NCI-H1048 (cell line): ENCODE measurements at regions not wholly inside any gene's neighbourhood (a gene's known extent, or its start where the extent isn't known, plus 50 kb on each side); places are given as distances from the start of the nearest gene placed in this dataset.
"Not testable (repeated sequence)": the region's sequence is repeated elsewhere in the genome, so short reads cannot be mapped to it uniquely, and the experiment has no call there.

Experiments
- DNase-seq: peaks from one replicate; lab custom pipeline; 2025; lab: John Stamatoyannopoulos, UW

GRCh38 chr20:48124960-48125359 is 339.7 kb upstream of the SULF2 start:
- DNase-seq: no peak

- no peak for DNase-seq
Measured at GRCh38 chr20:48124181-48124782, 339.0 kb upstream of the SULF2 start.

- DNase-seq: no peak
Measured at GRCh38 chr20:48120120-48120519, 334.8 kb upstream of the SULF2 start.

DNA sequence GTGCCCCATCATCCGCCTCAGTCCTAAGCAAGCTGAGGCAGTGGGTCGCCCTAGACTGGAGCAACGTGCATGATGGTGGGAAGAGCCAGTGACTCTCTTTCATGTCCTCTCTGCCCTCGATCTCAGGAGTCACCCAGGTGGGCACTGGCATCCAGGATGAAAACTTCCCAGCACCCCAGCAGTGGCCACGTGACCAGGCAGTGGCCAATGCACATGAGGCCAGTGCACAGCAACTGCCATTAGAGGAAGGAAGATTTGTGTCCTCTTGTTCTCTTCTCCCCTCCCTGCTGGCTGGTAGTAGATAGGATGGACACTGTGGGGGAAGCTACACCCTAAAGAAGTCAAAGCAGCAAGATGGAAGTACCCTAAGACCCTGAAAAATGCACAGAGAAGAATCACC is 334.1 kb upstream of the SULF2 start:
- not testable (repeated sequence) for DNase-seq

DNA sequence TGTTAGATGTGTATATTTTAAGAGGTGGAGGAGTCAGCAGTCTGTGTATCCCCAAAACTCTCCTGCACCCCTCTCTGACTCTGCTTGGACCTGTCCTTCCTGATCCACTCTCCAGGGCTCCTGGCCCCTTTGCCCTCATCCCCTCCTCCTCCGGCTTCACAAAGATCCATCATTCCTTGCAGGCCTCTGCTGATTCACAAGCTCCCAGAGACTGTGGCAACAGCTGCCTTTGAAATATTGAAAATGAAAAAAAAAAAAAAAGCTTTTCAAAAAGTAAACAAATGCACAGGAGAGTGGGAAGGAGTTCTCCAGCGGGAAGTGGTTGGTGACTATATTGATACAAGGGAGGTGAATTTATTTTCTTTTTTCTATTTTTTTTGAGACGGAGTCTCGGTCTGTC is 330.2 kb upstream of the SULF2 start:
- no peak for DNase-seq

DNA sequence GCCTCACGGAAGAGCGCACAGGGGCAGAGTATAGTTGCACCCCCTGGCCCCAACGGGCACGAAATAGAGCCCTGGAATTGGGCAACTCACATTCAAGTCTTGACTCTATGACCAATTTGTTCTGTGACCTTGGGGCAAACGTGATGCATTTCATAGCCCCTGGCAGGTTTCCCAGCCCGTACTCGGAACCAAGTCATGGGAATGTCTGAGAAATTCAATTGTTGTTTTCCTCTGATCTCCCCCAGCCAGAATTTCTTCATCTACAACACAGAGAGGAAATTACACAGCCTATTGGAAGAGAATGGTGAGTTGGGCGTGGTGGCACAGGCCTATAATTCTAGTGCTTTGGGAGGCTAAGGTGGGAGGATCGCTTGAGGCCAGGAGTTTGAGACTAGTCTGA is 322.3 kb upstream of the SULF2 start:
- no peak for DNase-seq

DNA sequence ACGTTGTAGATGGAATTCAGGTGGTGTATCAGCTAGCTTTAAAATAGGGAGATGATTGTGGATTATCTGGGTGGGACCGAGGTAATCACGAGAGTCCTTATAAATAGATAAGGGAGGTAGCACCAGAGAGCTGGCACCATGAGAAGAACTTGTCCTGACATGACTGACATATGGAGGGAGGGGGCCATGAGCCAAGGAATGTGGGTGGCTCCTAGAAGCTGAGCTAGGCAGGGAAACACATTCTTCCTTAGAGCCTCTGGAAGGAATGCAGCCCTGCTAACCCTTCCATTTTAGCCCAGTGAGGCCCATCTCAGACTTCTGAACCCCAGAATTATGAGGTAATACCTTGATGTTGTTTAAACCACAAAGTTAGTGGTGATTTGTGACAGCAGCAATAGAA is 321.1 kb upstream of the SULF2 start:
- no peak for DNase-seq

DNA sequence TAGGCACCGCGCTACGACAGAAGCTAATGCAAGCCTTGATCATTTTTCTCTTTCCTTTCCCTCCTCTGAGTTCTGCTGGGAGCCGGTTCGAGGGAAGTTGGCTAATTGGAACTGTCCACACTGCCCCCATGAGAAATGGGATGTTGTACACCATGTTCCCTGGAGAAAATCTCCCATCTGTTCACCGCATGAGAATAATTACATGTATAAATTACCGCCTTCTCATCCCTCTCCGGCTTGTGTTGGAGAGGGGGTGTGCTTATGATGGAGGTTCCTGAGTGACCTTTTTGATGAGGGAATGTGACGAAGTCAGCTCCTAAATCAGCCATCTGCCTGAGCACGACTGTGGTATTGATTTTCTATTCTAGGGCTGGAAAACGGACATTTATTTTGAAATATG is 320.2 kb upstream of the SULF2 start:
- no peak for DNase-seq

DNA sequence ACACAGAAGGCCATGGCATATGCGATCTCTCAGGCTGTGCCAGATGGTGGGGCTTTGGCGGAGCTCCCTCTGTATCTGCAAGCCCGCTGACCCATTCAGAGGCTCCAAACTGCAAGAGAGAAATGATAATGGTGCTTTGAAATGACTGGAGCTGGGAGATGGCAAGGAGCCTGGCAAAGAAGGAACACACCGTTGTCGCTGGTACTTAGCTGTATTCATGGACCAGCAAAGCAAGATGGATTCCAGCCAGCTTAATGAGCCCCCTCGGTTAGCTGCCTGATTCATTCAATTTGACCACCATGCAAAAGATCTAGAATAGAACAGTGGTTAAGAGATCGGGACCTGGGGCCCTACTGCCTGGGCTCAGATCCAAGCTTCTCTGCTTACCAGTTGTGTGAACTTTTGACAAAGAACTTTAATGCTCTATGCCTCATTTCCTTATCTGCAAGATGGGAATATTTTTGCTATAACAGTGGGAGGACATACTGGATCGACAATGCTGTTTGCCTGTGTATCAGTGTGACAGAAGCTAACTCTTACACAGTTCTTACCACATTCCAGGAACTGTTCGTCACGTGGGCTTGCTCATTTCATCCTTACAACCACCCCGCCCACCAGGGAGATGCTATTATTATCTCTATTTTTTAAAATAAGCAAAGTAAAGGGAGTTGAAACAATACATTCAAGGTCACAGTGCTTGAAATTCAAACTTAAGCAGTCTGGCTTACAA is 317.8 kb upstream of the SULF2 start:
- no peak for DNase-seq

DNA sequence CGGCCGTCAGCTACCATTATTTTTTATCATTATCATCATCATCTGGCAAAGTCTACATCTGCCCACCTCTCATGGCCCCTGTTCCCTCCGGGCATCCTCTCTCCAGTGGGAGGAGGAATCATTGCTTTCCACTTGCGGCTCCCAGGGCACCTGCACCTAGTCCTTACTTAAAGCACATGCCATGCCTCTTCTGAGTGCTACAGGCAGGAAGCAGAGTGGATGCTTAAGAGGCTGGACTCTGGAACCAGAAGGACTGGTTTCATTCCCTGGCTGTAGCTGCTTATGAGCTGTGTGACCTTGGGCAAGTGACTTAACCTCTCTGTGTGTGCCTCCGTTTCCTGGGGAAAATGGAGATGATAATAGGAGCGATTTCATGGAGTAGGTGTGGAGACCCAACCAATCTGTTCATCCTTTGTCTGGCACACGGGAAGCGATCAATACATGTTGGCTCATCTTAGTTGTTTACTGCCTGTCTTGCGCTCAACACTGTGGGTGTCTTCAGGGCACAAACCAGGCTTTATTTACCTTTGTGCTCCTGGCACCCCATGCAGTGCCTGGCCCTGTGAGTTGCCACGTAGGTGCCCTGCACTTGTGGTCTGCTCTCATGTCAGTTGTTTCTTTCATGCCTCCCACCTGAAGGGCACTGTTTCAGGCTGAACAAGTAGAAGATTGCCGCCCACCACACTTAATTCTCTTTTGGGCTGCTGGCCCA is 317.0 kb upstream of the SULF2 start:
- DNase-seq: no peak

DNA sequence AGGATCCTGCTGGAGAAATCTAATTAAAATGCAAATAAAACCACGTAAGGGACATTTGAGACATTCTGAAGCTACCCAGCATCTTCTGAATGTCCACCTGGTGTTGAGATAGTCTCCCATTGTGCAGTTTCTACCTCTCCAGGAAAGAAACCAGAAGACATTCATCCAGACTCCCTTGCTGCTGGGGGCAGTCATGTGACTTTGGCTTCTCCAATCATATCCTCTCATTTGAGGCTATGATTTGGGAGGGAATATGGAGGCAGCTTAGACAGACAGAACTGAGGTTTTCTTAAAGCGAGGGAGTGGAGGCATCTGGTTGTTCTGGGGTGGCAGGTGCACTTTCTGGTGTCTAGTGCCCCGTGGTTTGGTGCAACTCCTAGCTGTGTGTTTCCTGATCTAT is 315.2 kb upstream of the SULF2 start:
- DNase-seq: no peak

DNA sequence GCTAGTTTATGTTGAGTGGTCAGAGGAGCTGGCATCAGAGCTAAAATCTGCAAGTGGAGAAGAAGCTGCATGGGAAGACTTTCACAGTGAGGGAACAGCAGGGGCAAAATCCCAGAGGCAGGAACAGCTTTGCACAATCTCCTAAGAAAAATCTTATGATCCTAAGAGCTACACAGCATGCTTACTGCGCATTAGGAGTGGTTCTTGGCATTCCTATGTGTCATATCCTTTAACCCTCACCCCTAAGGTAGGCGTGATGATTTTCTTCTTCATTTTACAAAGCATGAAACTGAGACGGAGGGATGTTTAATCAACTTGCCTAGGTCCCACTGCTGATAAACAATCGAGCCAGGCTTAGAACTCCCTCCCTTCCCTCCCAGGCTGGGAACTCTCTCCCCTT is 313.6 kb upstream of the SULF2 start:
- DNase-seq: no peak

DNA sequence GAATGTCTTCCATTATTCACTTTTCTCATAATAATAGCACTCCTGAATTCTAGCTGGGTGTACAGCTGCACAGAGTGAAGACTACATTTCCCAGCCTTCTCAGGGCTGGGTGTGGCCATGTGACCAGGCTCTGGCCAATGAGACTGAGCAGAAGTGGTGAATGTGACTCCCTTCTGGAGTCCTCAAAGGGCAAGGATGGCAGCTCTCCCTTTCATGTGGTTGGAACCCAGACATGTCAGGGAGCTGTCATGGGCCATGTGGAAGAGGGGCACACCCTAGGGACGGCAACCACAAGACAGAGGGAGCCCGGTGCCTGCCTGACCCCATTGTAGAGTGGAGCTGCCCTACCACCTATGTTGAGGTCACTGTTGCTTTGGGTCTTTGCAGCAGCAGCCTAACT is 312.8 kb upstream of the SULF2 start:
- DNase-seq: no peak

DNA sequence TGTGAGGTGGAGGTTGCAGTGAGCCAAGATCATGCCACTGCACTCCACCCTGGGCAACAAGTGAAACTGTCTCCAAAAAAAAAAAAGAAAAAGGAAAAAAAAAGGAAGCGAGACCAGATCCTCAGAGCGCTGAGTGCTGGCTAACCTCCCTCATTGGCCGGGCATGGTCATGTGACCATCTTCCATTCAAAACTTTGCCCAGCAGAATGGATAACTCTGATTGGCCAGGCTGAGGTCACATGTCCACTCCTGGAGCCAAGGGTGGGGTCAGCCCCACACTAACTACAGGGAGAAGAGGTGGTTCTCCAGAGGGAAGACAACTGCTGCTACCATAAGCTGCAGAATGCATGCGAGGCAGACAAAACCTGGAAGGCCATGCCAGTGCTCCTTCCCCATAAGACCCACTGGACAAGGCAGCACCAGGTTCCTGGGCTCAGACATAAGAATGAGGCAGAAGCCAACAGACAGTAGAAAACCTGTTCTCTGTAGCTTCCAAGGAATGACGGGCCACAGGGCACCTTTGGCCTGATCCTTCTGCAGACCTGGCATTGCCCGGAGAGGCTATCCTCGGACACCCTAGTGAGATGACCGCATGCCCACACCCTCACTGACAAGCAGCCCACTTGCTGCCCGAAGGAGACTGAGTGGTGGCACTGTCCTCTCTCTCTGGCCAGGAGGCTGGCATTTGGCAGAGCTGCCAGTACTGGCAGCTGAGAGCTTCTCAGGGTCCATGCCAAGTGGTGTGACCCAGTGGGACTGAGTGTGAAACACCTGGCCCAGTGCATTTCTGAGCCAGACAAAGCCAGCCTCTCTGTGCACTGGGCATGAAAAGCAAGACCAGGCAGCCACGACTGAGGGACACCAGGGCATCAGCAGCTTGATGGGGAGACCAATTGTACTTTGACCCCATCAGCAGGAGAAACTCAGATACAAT is 311.9 kb upstream of the SULF2 start:
- DNase-seq: no peak

GRCh38 chr20:48096212-48096875 is 311.1 kb upstream of the SULF2 start:
- DNase-seq: no peak

DNA sequence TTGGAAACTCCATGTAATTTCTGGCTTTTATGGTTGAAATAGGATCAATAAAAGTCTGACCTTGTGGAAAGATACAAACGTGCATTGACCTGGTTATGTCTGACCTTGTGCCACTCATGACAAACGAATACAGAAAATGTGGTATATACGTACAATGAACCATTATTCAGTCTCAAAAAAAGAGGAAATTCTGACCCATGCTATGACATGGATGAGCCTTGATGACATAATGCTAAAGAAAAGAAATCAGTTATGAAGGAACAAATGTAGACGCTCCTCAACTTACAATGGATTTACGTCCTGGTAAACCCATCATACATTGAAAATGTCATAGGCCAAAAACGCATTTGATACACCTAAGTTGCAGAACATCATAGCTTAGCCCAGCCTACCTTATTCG is 309.7 kb upstream of the SULF2 start:
- DNase-seq: no peak

DNA sequence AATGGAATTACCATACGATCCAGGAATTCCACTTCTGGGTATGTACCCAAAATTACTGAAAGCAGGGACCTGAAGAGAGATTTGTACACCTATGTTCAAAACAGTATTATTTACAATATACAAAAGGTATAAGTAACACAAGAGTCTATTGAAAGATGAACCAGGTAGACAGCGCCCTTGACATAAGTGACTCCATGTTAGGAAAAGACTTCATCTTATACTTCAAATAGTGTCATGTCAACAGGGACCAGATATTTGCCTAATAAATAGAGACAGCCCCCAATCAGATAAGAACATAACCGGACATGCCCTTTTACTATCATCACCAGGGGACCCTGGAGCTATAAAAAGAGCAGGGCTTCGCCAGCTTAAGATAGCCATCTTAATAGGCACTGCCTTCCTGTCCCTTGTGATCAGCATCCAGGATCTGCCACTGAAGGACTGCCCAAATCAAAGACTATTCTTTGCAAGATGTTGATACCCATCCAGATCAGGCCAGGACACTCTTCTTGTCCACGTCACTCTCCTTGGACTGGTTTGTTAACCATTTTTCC is 309.0 kb upstream of the SULF2 start:
- no peak for DNase-seq

DNA sequence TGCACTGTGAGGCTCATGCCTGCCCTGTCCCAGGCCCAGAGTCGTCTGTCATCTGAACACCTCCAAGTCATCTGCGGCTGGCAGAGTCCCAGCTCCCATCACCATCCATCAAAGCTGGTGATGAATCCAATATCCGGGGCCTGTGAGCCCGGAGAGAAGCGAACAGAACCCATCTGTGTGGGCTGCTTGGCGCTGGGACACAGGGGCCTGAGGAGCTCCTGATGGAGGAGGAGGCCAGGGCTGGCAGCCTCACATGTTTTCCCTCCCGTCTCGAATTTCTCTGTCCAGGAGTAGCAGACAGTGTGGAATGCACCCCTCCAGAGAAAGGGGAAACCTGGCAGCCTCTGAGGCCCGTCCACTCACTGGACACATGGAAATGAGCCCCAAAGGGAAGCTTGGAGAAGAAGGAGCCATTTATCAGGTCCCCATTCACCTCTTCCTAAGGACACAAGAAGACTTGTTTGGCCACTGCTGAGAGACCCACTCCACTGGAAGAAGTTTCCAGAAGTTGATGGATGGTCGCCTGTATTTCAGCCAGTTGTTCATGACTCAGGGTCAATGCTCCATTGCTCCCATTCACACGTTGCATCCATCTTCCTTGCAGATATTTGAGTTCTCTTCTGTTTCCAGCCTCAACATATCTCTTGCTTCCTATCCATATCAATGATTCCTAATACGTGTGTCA is 307.5 kb upstream of the SULF2 start:
- DNase-seq: no peak

DNA sequence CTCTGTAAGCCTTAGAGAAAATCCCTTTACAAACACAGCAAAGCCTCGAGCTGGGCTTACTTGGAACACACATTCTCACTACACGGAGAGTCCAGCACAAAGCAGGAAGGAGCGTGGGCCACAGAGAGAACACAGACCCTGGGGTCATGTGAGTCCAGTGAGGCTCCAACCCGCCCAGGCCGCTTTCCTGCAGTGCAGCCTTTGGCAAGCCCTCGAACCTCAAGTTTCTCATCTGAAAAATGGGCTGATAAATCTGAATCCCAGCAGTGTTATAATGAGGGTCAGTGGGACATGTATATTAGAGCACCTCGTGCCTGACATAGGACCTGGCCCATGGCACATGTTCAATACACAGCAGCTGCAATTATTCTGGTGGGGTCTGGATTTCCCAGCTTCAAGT is 305.5 kb upstream of the SULF2 start:
- DNase-seq: no peak

- DNase-seq: no peak
Measured at GRCh38 chr20:48090314-48090713, 305.0 kb upstream of the SULF2 start.

DNA sequence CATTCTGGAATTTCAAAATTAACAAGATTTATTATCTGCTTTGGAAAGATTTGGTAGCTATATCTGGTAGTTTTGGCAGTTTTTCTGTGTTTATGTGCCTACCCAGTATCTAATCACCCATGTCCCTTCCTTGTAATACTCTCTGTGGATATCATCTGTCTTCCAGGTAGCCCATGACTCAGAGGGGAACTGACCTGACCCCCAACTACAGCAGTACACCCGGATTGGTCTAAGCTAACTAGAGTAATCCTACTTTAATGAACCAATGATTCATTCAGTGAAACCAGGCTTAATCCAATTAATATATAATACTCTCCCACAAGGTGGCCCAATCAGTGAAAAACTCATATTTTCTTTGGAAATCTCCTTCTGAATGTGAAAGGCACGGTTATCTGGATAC is 295.3 kb upstream of the SULF2 start:
- no peak for DNase-seq
